ENCODE measurements at regions not wholly inside any gene's neighbourhood (a gene's known extent, or its start where the extent isn't known, plus 50 kb on each side); places are given as distances from the start of the nearest gene placed in this dataset.

- TF ChIP-seq EP300 (IDR thresholded peaks at IDR 0.05) = no peak
- no peak for TF ChIP-seq POLR2A (IDR thresholded peaks at IDR 0.05)
- TF ChIP-seq CTCF (IDR thresholded peaks at IDR 0.05) = no peak
- WGBS, 2 donors = 87% methylated on average over 6 of the region's 6 CpGs
- Histone ChIP-seq H3K9me3 (peaks cover 0 to 13% (median 0%) of the 10 kb centered on the region in 4 donors), H3K27me3 (no peaks in the 10 kb centered on the region), H3K36me3 (no peaks in the 10 kb centered on the region), H3K4me3 (no peak overlapping the region), H3K4me1 (peaks cover 0 to 7% (median 0%) of the 10 kb centered on the region in 4 donors), H3K27ac (no peak overlapping the region)
- no peak for DNase-seq (ENCODE audit: low spot score in 2 of 2)
Observed at GRCh38 chr19:30927705-30928104, 421.5 kb downstream of the TSHZ3 start.

DNA sequence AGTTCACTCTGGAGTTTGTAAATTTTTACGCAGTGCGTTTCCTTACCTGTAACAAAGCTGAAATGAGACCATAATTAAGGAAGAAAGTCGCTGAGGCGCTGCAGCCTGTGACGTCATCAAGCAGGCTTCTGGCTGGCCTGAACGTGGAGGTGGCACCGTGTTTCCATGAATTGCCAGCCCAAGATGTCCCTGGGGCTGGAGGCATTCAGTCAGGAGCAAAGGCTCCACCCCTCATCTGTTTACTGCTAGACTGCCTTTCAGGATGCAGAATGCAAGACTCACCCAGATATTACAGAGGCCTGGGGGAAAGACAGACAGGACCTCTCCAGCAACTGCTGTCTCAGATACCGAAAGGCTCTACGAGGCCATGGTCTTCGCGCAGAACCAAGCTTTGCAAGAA, 424.6 kb downstream of the TSHZ3 start:
- peaks cover 0 to 7% (median 0%) of the 10 kb centered on the region in 4 donors for H3K4me1 ChIP-seq
- H3K4me3 ChIP-seq = no peak overlapping the region
- no peaks in the 10 kb centered on the region for H3K36me3 ChIP-seq
- no peak for TF ChIP-seq EP300 (IDR thresholded peaks at IDR 0.05)
- no peak for TF ChIP-seq CTCF (IDR thresholded peaks at IDR 0.05)
- TF ChIP-seq POLR2A (IDR thresholded peaks at IDR 0.05) = no peak
- H3K27me3 ChIP-seq = no peaks in the 10 kb centered on the region
- WGBS, 2 donors = 59% methylated on average over 11 of the region's 11 CpGs
- H3K27ac ChIP-seq = no peak overlapping the region
- DNase-seq (ENCODE audit: low spot score in 2 of 2) = peak in 1 of 2 donors; percentile 15
- H3K9me3 ChIP-seq = peaks cover 0 to 13% (median 0%) of the 10 kb centered on the region in 4 donors

GRCh38 chr19:30924069-30924636, 425.1 kb downstream of the TSHZ3 start:
- peaks cover 0 to 13% (median 0%) of the 10 kb centered on the region in 4 donors for H3K9me3 ChIP-seq
- no peak overlapping the region for H3K27ac ChIP-seq
- H3K4me3 ChIP-seq = no peak overlapping the region
- 42 to 46% methylated on average over 11 of the region's 11 CpGs for WGBS, 2 donors
- DNase-seq (ENCODE audit: low spot score in 2 of 2) = no peak
- TF ChIP-seq POLR2A (IDR thresholded peaks at IDR 0.05) (no peak), EP300 (IDR thresholded peaks at IDR 0.05) (no peak), CTCF (IDR thresholded peaks at IDR 0.05) (no peak)
- H3K4me1 ChIP-seq = peaks cover 0 to 7% (median 0%) of the 10 kb centered on the region in 4 donors
- H3K27me3 ChIP-seq = no peaks in the 10 kb centered on the region
- no peaks in the 10 kb centered on the region for H3K36me3 ChIP-seq

DNA sequence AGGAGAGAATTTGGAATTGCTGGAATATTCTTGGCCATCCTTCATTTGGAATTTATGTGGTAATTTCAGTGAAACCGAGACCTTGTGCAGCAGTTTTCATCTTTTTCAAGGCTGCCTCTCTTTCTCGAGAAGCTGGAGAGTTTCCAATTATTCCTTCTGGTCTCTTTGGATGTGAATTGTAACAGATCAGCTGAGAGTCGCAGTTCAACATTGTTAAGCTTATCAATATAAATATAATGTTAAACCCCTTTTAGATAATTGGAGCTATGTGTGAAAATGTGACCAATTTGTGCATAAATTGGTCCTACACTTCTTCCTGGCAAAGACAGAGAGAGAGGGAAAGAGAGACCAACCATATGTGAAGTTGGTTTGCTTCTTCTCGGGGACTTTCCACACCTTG, 425.6 kb downstream of the TSHZ3 start:
- H3K36me3 ChIP-seq = no peaks in the 10 kb centered on the region
- TF ChIP-seq CTCF (IDR thresholded peaks at IDR 0.05) (no peak), POLR2A (IDR thresholded peaks at IDR 0.05) (no peak), EP300 (IDR thresholded peaks at IDR 0.05) (no peak)
- peaks cover 0 to 9% (median 0%) of the 10 kb centered on the region in 4 donors for H3K9me3 ChIP-seq
- 69 to 75% methylated on average over 4 of the region's 4 CpGs for WGBS, 2 donors
- peaks cover 0 to 7% (median 0%) of the 10 kb centered on the region in 4 donors for H3K4me1 ChIP-seq
- DNase-seq (ENCODE audit: low spot score in 2 of 2) = no peak
- H3K27ac ChIP-seq = no peak overlapping the region
- H3K27me3 ChIP-seq = no peaks in the 10 kb centered on the region
- H3K4me3 ChIP-seq = no peak overlapping the region

- TF ChIP-seq POLR2A (IDR thresholded peaks at IDR 0.05) = no peak
- TF ChIP-seq EP300 (IDR thresholded peaks at IDR 0.05) = no peak
- no peak for TF ChIP-seq CTCF (IDR thresholded peaks at IDR 0.05)
- WGBS, 2 donors = 58 to 64% methylated on average over 4 of the region's 4 CpGs
- Histone ChIP-seq H3K9me3 (peaks cover 0 to 4% (median 0%) of the 10 kb centered on the region in 4 donors), H3K4me1 (peaks cover 0 to 7% (median 0%) of the 10 kb centered on the region in 4 donors), H3K27me3 (no peaks in the 10 kb centered on the region), H3K36me3 (no peaks in the 10 kb centered on the region), H3K4me3 (no peak overlapping the region), H3K27ac (no peak overlapping the region)
- no peak for DNase-seq (ENCODE audit: low spot score in 2 of 2)
Observed at GRCh38 chr19:30923096-30923495, 426.1 kb downstream of the TSHZ3 start.

Measured in tibial nerve (tissue), 4 donors.